ENCODE measurements at regions not wholly inside any gene's neighbourhood (a gene's known extent, or its start where the extent isn't known, plus 50 kb on each side); places are given as distances from the start of the nearest gene placed in this dataset.

DNA sequence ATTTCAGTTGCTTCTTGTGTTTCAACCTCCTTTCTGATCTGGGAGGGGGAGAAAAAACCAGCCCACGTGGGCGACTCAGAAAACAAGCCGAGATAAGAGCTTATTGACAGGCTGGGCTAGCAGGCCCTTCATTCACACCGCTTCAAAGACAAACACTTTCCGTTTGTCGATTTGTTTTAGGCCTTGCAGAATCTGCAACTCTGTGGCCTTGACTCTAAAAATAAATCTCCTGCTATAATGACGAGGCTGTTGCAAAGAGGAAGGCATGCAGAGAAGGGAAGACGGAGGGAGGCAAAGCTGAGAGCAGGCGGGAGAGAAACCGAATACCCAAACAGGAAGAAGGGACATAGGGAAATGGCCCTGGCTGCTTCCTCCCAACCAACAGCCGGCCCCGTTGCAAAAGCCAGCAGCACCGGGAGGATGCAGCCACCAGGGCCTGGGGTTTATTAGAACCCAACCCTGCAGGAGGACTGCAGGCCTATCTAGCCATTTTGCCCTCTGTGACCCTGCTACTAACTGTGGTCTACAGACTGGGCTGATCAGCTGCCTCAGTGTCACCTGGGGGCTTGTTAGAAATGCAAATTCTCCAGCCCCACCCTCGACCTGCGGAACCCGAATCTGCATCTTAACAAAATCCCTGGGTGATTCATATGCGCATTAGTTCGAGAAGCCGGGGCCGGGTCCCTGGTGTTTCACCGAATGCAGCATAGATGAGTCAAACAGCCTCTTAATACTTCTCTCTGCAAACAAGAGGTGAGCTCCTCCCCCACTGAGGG is 325.5 kb downstream of the BCOR start:
- Histone ChIP-seq H3K36me3 (ENCODE audit: insufficient read depth) (no peaks in the 10 kb centered on the region), H3K27me3 (ENCODE audit: insufficient read depth, low read depth) (no peaks in the 10 kb centered on the region), H3K4me2 (no peak overlapping the region), H3K27ac (no peak overlapping the region), H3K9ac (no peak overlapping the region), H4K20me1 (ENCODE audit: insufficient read depth) (no peaks in the 10 kb centered on the region), H3K4me1 (ENCODE audit: low read depth, poor library complexity, severe bottlenecking) (peaks cover 4% of the 10 kb centered on the region), H2AFZ (ENCODE audit: low read depth) (no peak overlapping the region), H3K4me3 (IDR thresholded peaks at IDR 0.05; ENCODE audit: insufficient read depth, low read depth, low read length) (no peak overlapping the region), H3K79me2 (ENCODE audit: insufficient read depth, low read depth) (no peaks in the 10 kb centered on the region)
- no peak for TF ChIP-seq CTCF (conservative IDR thresholded peaks at IDR 0.05; ENCODE audit: low read depth, low read length)

DNA sequence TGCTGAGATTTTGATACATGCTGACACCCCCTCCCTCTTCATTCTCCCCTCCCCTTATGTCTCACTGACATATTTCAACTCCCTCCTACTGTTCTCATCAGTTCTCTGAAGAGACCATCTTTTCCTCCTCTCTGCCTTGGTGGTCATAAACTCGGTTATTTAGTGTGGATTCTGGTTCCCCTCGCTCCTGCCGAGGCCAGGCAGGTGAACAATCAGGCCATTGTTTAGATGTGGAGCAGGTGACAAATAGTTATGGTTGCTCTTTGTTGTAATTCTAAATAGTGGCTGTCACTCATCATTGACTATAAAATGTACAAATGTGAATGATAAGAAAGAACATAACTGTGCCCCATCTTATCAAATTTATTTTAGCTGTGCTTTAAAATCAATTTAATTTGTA is 324.6 kb downstream of the BCOR start:
- Histone ChIP-seq H2AFZ (ENCODE audit: low read depth) (no peak overlapping the region), H3K27me3 (ENCODE audit: insufficient read depth, low read depth) (no peaks in the 10 kb centered on the region), H3K4me2 (no peak overlapping the region), H3K4me1 (ENCODE audit: low read depth, poor library complexity, severe bottlenecking) (peaks cover 13% of the 10 kb centered on the region), H3K9ac (no peak overlapping the region), H3K27ac (no peak overlapping the region), H3K4me3 (IDR thresholded peaks at IDR 0.05; ENCODE audit: insufficient read depth, low read depth, low read length) (no peak overlapping the region), H4K20me1 (ENCODE audit: insufficient read depth) (no peaks in the 10 kb centered on the region), H3K36me3 (ENCODE audit: insufficient read depth) (no peaks in the 10 kb centered on the region), H3K79me2 (ENCODE audit: insufficient read depth, low read depth) (no peaks in the 10 kb centered on the region)
- TF ChIP-seq CTCF (conservative IDR thresholded peaks at IDR 0.05; ENCODE audit: low read depth, low read length) = no peak

GRCh38 chrX:39773923-39774773 is 323.6 kb downstream of the BCOR start:
- H3K36me3 ChIP-seq (ENCODE audit: insufficient read depth) = no peaks in the 10 kb centered on the region
- H3K27ac ChIP-seq = no peak overlapping the region
- no peaks in the 10 kb centered on the region for H3K79me2 ChIP-seq (ENCODE audit: insufficient read depth, low read depth)
- no peak overlapping the region for H3K9ac ChIP-seq
- peaks cover 13% of the 10 kb centered on the region for H3K4me1 ChIP-seq (ENCODE audit: low read depth, poor library complexity, severe bottlenecking)
- H3K27me3 ChIP-seq (ENCODE audit: insufficient read depth, low read depth) = no peaks in the 10 kb centered on the region
- H2AFZ ChIP-seq (ENCODE audit: low read depth) = no peak overlapping the region
- H3K4me3 ChIP-seq (IDR thresholded peaks at IDR 0.05; ENCODE audit: insufficient read depth, low read depth, low read length) = no peak overlapping the region
- no peak for TF ChIP-seq CTCF (conservative IDR thresholded peaks at IDR 0.05; ENCODE audit: low read depth, low read length)
- H3K4me2 ChIP-seq = no peak overlapping the region
- H4K20me1 ChIP-seq (ENCODE audit: insufficient read depth) = no peaks in the 10 kb centered on the region

- H3K27me3 ChIP-seq (ENCODE audit: insufficient read depth, low read depth) = no peaks in the 10 kb centered on the region
- no peak for TF ChIP-seq CTCF (conservative IDR thresholded peaks at IDR 0.05; ENCODE audit: low read depth, low read length)
- H3K4me2 ChIP-seq = no peak overlapping the region
- no peaks in the 10 kb centered on the region for H3K79me2 ChIP-seq (ENCODE audit: insufficient read depth, low read depth)
- no peaks in the 10 kb centered on the region for H4K20me1 ChIP-seq (ENCODE audit: insufficient read depth)
- no peak overlapping the region for H3K4me3 ChIP-seq (IDR thresholded peaks at IDR 0.05; ENCODE audit: insufficient read depth, low read depth, low read length)
- H2AFZ ChIP-seq (ENCODE audit: low read depth) = no peak overlapping the region
- H3K36me3 ChIP-seq (ENCODE audit: insufficient read depth) = no peaks in the 10 kb centered on the region
- peaks cover 13% of the 10 kb centered on the region for H3K4me1 ChIP-seq (ENCODE audit: low read depth, poor library complexity, severe bottlenecking)
- no peak overlapping the region for H3K9ac ChIP-seq
- no peak overlapping the region for H3K27ac ChIP-seq
Observed at GRCh38 chrX:39774774-39775328, 322.9 kb downstream of the BCOR start.
